Astrocyte (in vitro differentiated cells and primary cell): ENCODE measurements at regions not wholly inside any gene's neighbourhood (a gene's known extent, or its start where the extent isn't known, plus 50 kb on each side); places are given as distances from the start of the nearest gene placed in this dataset.
"Not testable (repeated sequence)": the region's sequence is repeated elsewhere in the genome, so short reads cannot be mapped to it uniquely, and the experiment has no call there.

Experiments used
- DNase-seq: peaks from one replicate; pipeline ENCODE4 v3.0.0-alpha.2; 2010; ENCODE audit warnings: low read depth
- FAIRE-seq: peaks from 2 replicates; lab custom pipeline; 2011; peaks lifted over from hg19 to GRCh38; lab: Jason Lieb, UNC
- H2AFZ ChIP-seq: 2 replicates; pipeline ENCODE4 v1.6.0; 2012; ENCODE audit warnings: low read depth, low read length, inconsistent platforms
- H3K27ac ChIP-seq: 2 replicates; pipeline ENCODE4 v1.5.1; 2011; ENCODE audit warnings: low read depth, low read length, inconsistent platforms
- H3K27me3 ChIP-seq: 2 replicates; pipeline ENCODE4 v1.6.0; 2011; ENCODE audit warnings: low read length, inconsistent platforms; ENCODE audit not compliant: insufficient read depth
- H3K36me3 ChIP-seq: 2 replicates; pipeline ENCODE4 v1.5.1; 2011; ENCODE audit warnings: low read length, inconsistent platforms; ENCODE audit not compliant: insufficient read depth
- H3K4me1 ChIP-seq: 2 replicates; pipeline ENCODE4 v1.5.1; 2011; ENCODE audit warnings: low read length, inconsistent platforms; ENCODE audit not compliant: insufficient read depth
- H3K4me2 ChIP-seq: 2 replicates; pipeline ENCODE4 v1.6.0; 2012; ENCODE audit warnings: low read length, inconsistent platforms
- H3K4me3 ChIP-seq: 2 replicates; pipeline ENCODE4 v1.5.1; 2011; ENCODE audit warnings: low read depth, mild to moderate bottlenecking, low read length, inconsistent platforms; ENCODE audit not compliant: insufficient read depth
- H3K79me2 ChIP-seq: 2 replicates; pipeline ENCODE4 v1.6.0; 2012; ENCODE audit warnings: mild to moderate bottlenecking, low read length, inconsistent platforms; ENCODE audit not compliant: insufficient read depth
- H3K9ac ChIP-seq: 2 replicates; pipeline ENCODE4 v1.6.0; 2012; ENCODE audit warnings: mild to moderate bottlenecking, low read length, inconsistent platforms
- H3K9me3 ChIP-seq: 2 replicates; pipeline ENCODE4 v1.5.1; 2012; ENCODE audit warnings: low read depth, mild to moderate bottlenecking, low read length, inconsistent platforms; ENCODE audit not compliant: insufficient read depth
- H4K20me1 ChIP-seq: 2 replicates; pipeline ENCODE4 v1.6.0; 2012; ENCODE audit warnings: low read length, inconsistent platforms; ENCODE audit not compliant: insufficient read depth
- H3K27ac Mint-ChIP-seq: one replicate; pipeline ENCODE4 v1.8.0; 2021; ENCODE audit warnings: mild to moderate bottlenecking, mixed read lengths; ENCODE audit not compliant: unreplicated experiment
- H3K27me3 Mint-ChIP-seq: one replicate; pipeline ENCODE4 v1.8.0; 2021; ENCODE audit warnings: low read depth, mixed read lengths; ENCODE audit not compliant: unreplicated experiment
- H3K36me3 Mint-ChIP-seq: one replicate; pipeline ENCODE4 v1.8.0; 2021; ENCODE audit warnings: low read depth, mixed read lengths; ENCODE audit not compliant: unreplicated experiment
- H3K4me1 Mint-ChIP-seq: one replicate; pipeline ENCODE4 v1.8.0; 2021; ENCODE audit warnings: low read depth, mixed read lengths; ENCODE audit not compliant: unreplicated experiment
- H3K4me3 Mint-ChIP-seq: one replicate; pipeline ENCODE4 v1.8.0; 2021; ENCODE audit warnings: mild to moderate bottlenecking, moderate library complexity, mixed read lengths; ENCODE audit not compliant: unreplicated experiment
- H3K9me3 Mint-ChIP-seq: one replicate; pipeline ENCODE4 v1.8.0; 2021; ENCODE audit warnings: mild to moderate bottlenecking, mixed read lengths; ENCODE audit not compliant: unreplicated experiment
- CTCF ChIP-seq: IDR thresholded peaks from 2 replicates; pipeline ENCODE4 v1.5.1; 2011; ENCODE audit warnings: low read depth, mild to moderate bottlenecking, inconsistent platforms, low read length, moderate library complexity; ENCODE audit not compliant: insufficient read depth
- EZH2 ChIP-seq: IDR thresholded peaks from 2 replicates; pipeline ENCODE4 v1.6.1; 2012; ENCODE audit warnings: mild to moderate bottlenecking, low read length, inconsistent platforms; ENCODE audit not compliant: insufficient read depth

DNA sequence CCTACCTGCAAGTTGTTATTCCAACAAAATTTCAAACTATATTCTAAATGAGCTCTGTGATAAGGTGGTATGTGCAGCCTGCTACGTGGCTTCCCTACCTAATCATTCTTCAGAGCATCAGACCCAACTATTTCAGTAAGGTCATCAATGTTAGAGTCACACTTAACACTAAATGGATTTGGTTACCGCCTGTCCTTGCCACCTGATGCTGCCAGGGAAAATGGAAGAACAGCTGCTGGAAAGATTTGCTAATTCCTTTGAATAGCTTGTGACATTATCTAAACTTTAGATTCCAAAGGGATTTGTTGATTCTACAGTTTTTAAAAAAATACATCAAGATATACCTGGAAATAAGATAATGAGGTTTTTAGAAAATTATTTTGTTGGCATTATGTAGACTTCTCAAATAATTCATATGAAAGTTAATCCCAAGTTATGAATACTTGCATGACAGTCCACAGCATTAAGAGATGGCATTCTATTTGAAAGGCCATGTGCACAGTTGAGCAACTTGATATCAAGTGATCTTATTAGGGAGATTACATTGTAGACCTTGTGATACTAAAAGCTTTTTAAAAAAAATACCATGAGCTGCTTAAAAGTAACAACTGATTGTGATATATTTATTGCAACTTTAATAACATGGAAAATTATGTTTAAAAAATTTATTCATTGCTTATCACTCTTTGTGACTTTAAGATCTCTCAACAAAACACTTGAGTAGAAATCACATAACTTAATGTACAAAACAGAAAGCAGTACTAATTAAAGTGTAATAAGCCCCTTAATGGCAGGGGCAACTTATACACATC lies 98.3 kb upstream of the UGP2 start:
- no peaks in the 10 kb centered on the region for H3K36me3 ChIP-seq
- TF ChIP-seq CTCF: no peak
- TF ChIP-seq EZH2: no peak
- H3K36me3 Mint-ChIP-seq: no peaks in the 10 kb centered on the region
- no peak overlapping the region for H3K4me3 Mint-ChIP-seq
- no peaks in the 10 kb centered on the region for H3K4me1 ChIP-seq
- no peak overlapping the region for H3K4me2 ChIP-seq
- DNase-seq (no peak), FAIRE-seq (no peak)
- H3K27me3 Mint-ChIP-seq: no peaks in the 10 kb centered on the region
- H3K79me2 ChIP-seq: no peaks in the 10 kb centered on the region
- no peaks in the 10 kb centered on the region for H4K20me1 ChIP-seq
- no peak overlapping the region for H3K27ac Mint-ChIP-seq
- no peak overlapping the region for H3K27ac ChIP-seq
- no peak overlapping the region for H2AFZ ChIP-seq
- H3K4me1 Mint-ChIP-seq: peaks cover 19% of the 10 kb centered on the region
- H3K4me3 ChIP-seq: no peak overlapping the region
- peaks cover 4% of the 10 kb centered on the region for H3K9me3 ChIP-seq
- H3K9me3 Mint-ChIP-seq: peaks cover 2% of the 10 kb centered on the region
- H3K27me3 ChIP-seq: no peaks in the 10 kb centered on the region
- H3K9ac ChIP-seq: no peak overlapping the region

DNA sequence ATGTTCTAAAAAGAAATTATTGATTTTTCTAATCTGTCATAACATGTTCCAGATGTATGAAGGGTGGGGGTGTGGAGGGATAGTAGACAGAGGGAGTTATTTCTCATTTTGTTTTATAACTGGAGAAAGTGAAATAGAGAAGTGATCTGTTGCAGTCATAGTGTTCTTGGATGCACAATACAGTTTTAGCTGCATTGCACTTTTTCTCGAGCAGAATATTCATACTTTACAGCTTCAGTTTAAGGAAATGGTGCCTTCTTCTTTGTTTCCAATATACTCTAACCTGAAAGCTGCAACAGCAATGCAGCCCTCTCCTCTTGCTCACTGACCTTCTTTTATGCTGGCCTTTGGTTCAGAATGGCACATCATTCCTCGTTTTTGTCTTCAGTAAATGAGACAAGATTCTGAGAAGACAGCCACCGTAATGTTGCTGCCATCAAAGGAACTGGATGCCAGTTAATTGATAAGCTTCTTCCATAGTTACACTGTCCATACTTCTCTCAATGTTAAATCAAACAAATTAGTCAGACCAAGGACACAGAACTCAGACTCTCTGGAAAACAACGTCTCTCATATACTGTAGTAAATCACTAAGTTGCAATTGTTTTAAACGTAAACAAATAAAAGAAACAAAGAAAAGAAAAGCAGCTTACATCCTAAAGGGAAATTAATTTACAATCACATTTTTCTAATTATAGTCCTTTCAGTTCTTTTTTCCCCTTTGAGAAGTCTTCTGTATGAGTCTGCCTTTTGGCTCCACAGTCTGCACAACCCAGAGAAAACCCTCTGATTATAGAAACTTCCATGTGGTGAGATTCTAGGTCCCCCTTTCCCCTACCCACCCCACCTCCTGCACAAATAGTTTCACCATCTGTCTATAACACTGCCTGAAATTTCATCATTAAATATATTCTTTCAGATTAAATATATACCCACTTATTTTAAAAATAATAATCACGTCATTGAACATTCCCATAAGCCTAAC lies 97.4 kb upstream of the UGP2 start:
- Histone ChIP-seq H3K27ac (no peak overlapping the region), H3K36me3 (no peaks in the 10 kb centered on the region), H4K20me1 (no peaks in the 10 kb centered on the region), H3K27me3 (no peaks in the 10 kb centered on the region), H3K79me2 (no peaks in the 10 kb centered on the region), H3K9me3 (peaks cover 2% of the 10 kb centered on the region), H3K4me1 (no peaks in the 10 kb centered on the region), H3K4me3 (no peak overlapping the region), H2AFZ (no peak overlapping the region), H3K4me2 (no peak overlapping the region), H3K9ac (no peak overlapping the region)
- no peak overlapping the region for H3K27ac Mint-ChIP-seq
- peaks cover 4% of the 10 kb centered on the region for H3K9me3 Mint-ChIP-seq
- DNase-seq (no peak), FAIRE-seq (peak; percentile 34)
- H3K4me1 Mint-ChIP-seq: peaks cover 19% of the 10 kb centered on the region
- no peak for TF ChIP-seq EZH2
- TF ChIP-seq CTCF: no peak
- H3K36me3 Mint-ChIP-seq: no peaks in the 10 kb centered on the region
- H3K4me3 Mint-ChIP-seq: no peak overlapping the region
- no peaks in the 10 kb centered on the region for H3K27me3 Mint-ChIP-seq

DNA sequence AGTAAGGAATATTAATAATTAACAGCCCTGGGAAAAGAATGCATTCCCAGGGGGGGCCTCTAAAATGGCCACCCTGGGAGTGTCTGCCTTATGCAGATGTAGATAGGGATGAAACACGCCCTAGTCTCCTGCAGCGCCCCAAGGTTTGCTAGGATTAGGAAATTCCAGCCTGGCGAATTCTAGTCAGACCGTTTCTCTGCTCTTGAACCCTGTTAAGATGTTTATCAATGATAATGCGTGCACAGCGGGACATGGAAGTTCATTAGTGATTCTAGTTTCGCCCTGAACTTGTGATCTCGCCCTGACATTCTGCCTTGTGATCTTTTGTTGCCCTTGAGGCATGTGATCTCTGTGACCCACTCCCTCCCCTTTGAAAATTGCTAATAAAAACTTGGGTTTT lies 95.1 kb upstream of the UGP2 start:
- H3K4me3 Mint-ChIP-seq, H3K9me3 ChIP-seq, H3K9ac ChIP-seq, H3K9me3 Mint-ChIP-seq, DNase-seq, H3K4me2 ChIP-seq, H4K20me1 ChIP-seq, H3K27ac Mint-ChIP-seq, H3K4me1 ChIP-seq, H2AFZ ChIP-seq, H3K27me3 Mint-ChIP-seq, H3K27me3 ChIP-seq, FAIRE-seq, H3K79me2 ChIP-seq, H3K36me3 Mint-ChIP-seq, H3K36me3 ChIP-seq, H3K4me3 ChIP-seq, H3K27ac ChIP-seq: not testable (repeated sequence)
- peaks cover 11% of the 10 kb centered on the region for H3K4me1 Mint-ChIP-seq
